ENCODE measurements at regions not wholly inside any gene's neighbourhood (a gene's known extent, or its start where the extent isn't known, plus 50 kb on each side); places are given as distances from the start of the nearest gene placed in this dataset.

GRCh38 chr5:158471535-158471924 lies 612.6 kb upstream of the CLINT1 start:
- Histone ChIP-seq H3K4me1 (no peaks in the 10 kb centered on the region), H3K9me3 (no peaks in the 10 kb centered on the region)
- no peak for TF ChIP-seq CTCF (IDR thresholded peaks at IDR 0.05)

GRCh38 chr5:158470764-158471534 lies 612.0 kb upstream of the CLINT1 start:
- Histone ChIP-seq H3K4me3 (no peak overlapping the region), H3K4me1 (no peaks in the 10 kb centered on the region), H3K9me3 (no peaks in the 10 kb centered on the region), H3K27me3 (no peaks in the 10 kb centered on the region), H3K36me3 (no peaks in the 10 kb centered on the region), H3K27ac (no peak overlapping the region)
- TF ChIP-seq CTCF (IDR thresholded peaks at IDR 0.05) = no peak
- no peak for DNase-seq (ENCODE audit: low spot score)

More at GRCh38 chr5:158471535-158471924, 612.6 kb upstream of the CLINT1 start:
- Histone ChIP-seq H3K27me3 (no peaks in the 10 kb centered on the region), H3K27ac (no peak overlapping the region), H3K36me3 (no peaks in the 10 kb centered on the region), H3K4me3 (no peak overlapping the region)
- no peak for DNase-seq (ENCODE audit: low spot score)

GRCh38 chr5:158468444-158468843 lies 609.5 kb upstream of the CLINT1 start:
- no peaks in the 10 kb centered on the region for H3K36me3 ChIP-seq
- no peak overlapping the region for H3K27ac ChIP-seq
- H3K4me3 ChIP-seq = no peak overlapping the region
- no peaks in the 10 kb centered on the region for H3K27me3 ChIP-seq
- DNase-seq (ENCODE audit: low spot score) = no peak
- no peaks in the 10 kb centered on the region for H3K9me3 ChIP-seq
- H3K4me1 ChIP-seq = peaks cover 0 to 4% of the 10 kb centered on the region in 2 donors
- no peak for TF ChIP-seq CTCF (IDR thresholded peaks at IDR 0.05)

- H3K4me3 ChIP-seq = no peak overlapping the region
- H3K9me3 ChIP-seq = no peaks in the 10 kb centered on the region
- no peak overlapping the region for H3K27ac ChIP-seq
- H3K36me3 ChIP-seq = no peaks in the 10 kb centered on the region
- H3K27me3 ChIP-seq = no peaks in the 10 kb centered on the region
- H3K4me1 ChIP-seq = peaks cover 0 to 15% of the 10 kb centered on the region in 2 donors
- TF ChIP-seq CTCF (IDR thresholded peaks at IDR 0.05) = no peak
- no peak for DNase-seq (ENCODE audit: low spot score)
Observed at GRCh38 chr5:158466191-158466590, 607.2 kb upstream of the CLINT1 start.

- Histone ChIP-seq H3K9me3 (no peaks in the 10 kb centered on the region), H3K27ac (peak overlapping the region in 1 of 2 donors; percentile 38), H3K4me1 (peaks cover 0 to 15% of the 10 kb centered on the region in 2 donors), H3K36me3 (no peaks in the 10 kb centered on the region), H3K27me3 (no peaks in the 10 kb centered on the region), H3K4me3 (no peak overlapping the region)
- DNase-seq (ENCODE audit: low spot score) = no peak
- TF ChIP-seq CTCF (IDR thresholded peaks at IDR 0.05) = no peak
Observed at GRCh38 chr5:158465086-158465972, 606.4 kb upstream of the CLINT1 start.
